Endothelial cell of hepatic sinusoid (primary cell): ENCODE measurements at regions not wholly inside any gene's neighbourhood (a gene's known extent, or its start where the extent isn't known, plus 50 kb on each side); places are given as distances from the start of the nearest gene placed in this dataset.
"Not testable (repeated sequence)": the region's sequence is repeated elsewhere in the genome, so short reads cannot be mapped to it uniquely, and the experiment has no call there.

Source experiments
- in situ Hi-C: cut with HindIII; loops from 2 replicates; pipeline ENCODE4 v1.10.0; 2017; ENCODE audit warnings: low sequenced_read_pairs

DNA sequence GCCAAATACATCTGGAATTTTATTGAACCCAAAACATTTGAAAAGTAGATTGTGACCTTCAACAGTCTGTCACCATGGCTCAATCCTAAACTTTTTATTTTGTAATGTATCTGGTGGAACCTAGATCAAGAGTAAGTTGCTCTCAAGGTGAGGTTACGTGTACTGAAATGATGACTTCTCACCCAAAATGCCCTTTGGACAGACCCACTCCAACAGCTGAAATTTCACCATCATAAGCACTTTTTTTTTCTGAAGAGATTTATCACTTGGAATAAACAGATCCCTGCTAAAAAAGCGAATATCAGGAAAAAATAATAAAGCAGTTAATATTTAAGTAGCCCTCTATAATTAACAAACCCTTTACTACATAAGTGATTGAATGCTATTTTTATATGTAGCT is 155.0 kb upstream of the FBXL7 start:
- in situ Hi-C loops = loop anchor here (5.0 kb wide), 1 partner anchor 88 kb away; no protein-coding TSS in a partner anchor

DNA sequence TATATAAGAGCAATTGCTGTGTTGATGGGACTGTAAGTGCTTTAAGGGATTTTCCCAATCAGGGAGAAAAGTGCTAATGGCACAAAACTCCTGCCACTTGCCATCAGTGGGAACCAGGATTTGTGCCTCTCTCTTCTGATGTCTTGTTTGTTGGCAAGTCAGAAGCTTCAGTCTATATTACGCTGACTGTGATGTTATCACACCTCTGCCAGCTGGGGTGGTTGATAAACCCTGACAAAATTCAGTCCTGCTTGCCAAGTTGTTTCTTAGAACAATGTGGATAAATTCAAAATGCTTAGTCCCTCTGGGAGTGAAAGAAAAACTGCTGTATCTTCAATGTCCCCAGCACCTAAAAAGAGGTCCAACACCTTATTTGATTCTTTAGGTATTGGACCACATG is 161.4 kb upstream of the FBXL7 start:
- in situ Hi-C loops = no loop called here

DNA sequence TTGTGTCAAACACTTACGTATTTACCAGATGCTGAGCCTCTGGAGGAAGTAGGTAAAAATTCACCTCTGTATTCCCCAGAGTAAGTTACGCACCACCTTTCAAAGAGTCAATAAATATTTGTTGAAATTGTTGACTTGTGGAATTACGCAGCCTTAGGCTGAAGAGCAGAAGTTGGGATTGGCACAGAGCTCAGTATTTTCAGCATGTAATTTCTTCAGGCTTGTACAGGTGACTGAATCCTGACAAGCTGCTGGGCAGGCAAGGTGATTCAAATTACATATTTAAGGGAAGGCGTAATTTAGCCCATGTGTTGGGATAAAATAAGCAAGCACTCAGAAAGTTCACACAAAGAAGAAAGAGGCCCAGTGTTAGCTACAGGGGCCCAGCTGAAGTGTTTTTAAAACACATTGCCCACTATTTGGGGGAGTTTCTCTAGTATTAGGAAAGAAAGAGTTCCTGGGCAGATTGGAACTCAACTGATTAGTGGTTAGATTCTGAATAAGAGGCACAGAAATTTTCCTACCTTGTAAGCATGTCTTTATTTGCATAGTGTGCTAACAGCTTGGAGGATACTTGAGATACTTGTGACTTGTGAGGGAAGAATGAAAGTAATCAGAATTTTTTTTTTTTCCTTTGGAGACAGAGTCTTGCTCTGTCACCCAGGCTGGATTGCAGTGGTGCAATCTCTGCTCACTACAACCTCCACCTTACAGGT is 165.3 kb upstream of the FBXL7 start:
- in situ Hi-C loops = no loop called here

DNA sequence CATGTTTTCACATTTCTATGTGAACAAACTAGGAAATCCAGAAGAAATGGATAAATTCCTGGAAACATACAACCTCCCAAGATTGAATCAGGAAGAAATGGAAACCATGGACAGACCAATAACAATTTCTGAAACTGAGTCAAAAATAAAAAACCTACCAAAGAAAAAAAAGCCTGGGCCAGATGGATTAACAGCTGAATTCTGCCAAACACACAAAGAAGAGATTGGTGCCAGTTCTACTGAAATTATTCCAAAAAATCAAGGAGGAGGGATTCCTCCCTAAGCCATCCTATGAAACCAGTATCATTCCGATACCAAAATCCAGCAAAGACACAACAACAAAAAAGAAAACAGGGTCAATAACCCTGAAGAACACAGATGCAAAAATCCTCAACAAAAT is 166.9 kb upstream of the FBXL7 start:
- in situ Hi-C loops = no loop called here

DNA sequence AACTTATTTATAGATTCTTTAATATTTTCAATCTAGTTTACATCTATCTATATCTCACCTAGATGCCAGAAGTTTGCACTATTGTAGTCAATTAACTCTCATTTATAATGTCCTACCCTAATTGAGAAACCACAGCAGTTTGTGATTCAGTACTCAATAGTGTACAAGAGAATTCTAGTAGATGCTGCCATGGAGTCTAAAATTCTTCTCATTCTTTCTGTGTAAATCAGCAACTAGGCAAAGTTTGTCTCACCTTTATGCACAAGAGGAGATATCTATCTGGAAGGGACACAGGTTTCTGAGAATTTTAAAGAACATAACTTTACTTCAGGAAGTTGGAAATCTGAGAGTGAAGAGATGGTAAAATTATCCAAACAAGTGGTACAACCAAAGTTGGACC is 173.0 kb upstream of the FBXL7 start:
- in situ Hi-C loops = no loop called here

DNA sequence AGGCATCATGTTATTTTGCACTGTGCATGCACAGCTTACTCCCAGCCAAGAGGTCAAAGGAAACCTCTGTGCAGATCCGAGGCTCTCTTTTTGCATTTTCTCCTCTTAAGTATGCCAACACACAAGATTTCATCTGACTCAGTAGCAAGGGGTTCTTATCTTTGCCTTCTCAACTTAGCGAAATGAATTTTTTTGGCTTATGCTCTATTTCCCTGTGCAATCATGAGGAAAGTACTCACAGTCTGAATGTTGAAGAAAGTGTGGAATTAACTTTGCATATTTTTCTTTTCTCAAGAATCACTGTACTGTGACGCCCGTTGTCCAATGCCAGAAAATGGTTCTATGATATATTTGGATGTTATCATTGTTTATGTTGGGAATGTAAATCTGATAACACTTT is 173.5 kb upstream of the FBXL7 start:
- in situ Hi-C loops = no loop called here

DNA sequence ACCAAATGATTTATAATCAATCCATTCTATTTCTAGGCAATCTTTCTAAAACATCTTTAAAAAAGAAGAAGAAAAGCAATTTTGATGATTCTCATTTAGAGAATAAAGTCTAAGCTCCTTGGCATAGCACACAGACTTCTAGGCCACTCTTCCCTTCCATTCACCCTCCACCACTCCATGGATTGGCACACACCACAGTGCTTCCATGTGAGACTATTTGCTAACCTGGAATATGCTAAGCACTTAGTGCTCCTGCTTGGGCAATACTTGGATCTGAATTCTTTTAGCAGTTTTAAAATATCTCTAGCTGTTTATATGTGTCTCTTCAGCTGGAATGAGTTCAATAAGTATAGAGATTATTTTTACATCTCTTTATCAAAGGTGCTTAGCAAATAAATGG is 177.6 kb upstream of the FBXL7 start:
- in situ Hi-C loops = no loop called here

DNA sequence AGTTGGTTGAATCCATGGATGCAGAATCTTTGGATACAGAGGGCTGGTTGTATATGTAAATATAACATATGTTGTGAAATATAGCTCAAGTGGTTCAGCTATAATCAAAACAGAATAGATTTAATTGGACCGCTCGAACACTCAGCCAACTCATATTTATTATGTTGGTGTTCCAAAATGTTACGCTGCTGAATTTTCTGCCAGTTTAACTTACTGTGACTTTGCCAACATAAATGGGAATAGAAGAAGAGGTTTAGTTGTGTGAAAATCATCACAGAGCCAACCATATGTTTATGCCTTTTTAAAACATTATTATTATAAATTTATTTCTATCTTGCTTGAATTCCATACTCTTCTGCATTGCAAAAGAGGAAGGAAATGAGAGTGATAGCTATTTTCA is 178.2 kb upstream of the FBXL7 start:
- in situ Hi-C loops = no loop called here

DNA sequence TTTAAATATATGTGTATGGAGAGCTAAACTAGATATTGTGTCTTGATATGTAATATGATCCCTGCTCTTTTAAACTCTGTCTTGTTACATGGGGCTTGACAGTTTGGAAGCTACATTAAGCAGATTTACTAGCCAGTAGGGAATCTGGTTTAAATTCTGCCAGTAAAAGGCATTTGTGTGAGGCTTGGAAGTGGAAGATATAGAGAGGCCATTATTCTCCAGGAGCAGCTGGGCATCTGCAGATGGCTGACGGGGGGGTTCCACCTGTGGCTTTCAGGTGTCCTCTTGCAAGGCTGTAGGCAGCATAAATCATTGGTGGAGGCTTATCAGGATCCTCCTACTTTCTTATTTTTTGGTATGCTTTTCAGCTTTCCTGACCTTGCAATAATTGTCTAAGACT is 179.1 kb upstream of the FBXL7 start:
- in situ Hi-C loops = no loop called here

DNA sequence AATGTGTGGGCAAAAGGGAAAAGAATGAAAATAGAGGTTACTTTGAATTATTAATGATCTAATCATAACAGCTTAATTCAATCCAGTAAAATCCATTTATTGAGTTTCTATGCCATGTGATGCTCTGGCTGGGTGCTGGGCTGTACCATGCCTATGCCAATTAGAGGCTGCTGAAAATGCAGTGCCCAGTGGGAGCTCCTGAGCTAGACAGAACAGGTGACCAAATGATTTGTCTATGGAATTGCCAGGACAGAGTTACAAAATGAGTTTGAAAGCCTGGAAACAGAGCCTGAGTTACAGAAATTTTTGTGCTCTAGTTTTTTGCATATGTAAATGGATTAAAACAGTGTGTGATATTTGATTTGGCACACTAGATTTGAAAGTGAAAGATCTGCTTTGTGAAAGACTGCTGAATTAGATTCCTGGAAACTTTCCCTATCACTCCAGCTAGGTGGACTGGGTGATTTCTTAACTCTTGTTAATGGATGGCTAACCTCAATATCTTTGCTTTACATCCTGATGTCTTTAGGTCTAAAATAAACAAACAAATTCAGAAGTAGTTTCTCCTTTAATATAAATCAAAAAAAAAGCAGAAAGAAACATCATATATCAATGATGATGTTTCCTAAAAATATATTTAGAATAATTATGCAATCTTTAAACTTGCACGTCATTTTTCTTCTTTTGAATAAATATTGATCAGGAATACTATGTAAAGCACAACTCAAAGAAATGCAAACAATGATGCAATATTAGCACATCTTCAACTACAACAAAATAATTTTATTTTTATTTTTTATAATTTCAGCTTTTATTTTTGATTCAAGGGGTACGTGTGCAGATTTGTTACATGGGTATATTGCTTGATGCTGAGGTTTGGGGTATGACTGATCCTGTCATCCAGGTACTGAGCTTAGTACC is 194.8 kb upstream of the FBXL7 start:
- in situ Hi-C loops = no loop called here

DNA sequence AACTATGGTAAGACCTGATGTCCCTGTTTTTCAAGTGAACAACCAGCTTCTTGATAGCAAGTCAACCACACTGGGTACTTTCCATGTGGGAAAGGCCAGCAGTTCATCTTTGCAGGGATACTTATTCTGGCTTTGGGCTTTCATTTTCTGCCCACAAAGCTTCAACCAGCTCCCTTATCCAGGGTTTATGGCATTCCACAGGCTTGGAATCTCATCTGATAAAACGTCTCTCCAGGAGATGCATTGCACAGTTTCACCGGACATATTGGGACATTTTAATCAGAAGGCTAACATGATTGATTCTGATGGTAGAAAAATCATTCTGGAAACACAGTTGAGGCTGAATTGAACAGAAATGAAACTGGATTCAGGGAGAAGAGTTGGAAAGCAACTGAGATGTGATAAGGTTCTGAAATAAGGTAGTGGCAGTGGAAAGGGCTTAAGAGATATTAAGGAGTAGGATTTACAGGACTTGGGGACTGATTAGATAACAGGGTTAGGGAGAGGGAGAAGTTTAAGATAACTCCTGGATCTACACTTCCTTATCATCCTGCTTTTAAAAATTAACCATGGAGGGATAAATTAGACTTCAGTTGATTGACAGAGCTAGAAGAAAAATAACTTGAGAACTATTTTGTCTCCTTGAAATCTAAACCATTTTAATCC is 195.8 kb upstream of the FBXL7 start:
- in situ Hi-C loops = no loop called here

DNA sequence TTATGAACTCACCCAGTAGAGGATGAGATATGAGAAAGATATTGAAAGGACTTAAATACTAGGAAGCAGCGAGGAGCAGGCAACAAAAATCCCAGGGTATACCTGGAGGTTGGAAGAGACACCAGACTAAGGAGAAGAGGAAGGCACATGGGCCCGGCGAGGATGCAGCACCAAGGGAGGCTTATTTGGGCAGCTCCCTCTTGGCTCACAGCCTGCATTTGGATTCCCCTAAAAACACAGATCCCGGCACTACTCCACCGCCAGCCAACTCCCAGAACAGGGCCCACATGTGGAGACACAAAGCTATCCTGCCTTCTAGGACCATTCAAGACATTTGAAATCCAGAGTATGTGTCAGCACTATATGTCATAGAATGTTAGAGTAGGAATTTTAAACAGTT is 199.8 kb upstream of the FBXL7 start:
- in situ Hi-C loops = no loop called here

DNA sequence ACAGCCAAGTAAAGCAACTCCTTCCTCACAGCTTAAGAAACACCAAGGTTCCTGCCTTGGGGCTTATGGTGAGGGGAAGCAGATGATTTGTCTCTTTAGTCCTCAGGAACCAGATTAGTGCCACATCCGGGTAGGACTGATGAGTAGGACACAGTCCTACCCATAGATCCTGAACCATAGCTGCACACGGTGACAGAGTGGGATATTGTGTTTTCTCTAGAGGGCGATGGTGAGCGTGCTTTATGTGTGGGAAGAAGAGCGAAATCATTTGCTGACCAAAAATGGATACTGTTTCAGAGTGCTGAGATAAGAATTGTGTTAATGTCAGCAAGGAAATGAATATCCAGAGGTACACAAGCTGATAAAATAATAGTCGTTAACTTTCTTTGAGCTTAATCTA is 209.0 kb upstream of the FBXL7 start:
- in situ Hi-C loops = no loop called here

DNA sequence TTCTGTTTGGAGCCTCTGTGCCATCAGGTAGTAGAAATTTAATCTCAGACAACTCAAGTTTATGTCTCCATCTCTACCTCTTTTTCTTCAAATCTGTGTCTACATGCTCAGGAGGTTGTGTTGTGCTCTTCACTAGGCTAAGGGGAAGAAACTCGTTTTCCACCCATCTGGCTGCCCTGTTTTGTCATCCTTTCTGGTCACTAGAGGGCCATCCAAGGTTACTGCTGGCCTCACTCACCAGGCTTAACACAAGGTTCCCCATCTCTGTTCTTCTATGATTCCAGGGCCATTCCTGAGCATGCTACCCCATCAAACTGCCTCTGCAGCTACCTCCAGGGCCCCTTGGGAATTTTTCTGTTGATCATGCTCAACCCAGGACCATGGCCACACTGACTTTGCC is 213.3 kb upstream of the FBXL7 start:
- in situ Hi-C loops = no loop called here

DNA sequence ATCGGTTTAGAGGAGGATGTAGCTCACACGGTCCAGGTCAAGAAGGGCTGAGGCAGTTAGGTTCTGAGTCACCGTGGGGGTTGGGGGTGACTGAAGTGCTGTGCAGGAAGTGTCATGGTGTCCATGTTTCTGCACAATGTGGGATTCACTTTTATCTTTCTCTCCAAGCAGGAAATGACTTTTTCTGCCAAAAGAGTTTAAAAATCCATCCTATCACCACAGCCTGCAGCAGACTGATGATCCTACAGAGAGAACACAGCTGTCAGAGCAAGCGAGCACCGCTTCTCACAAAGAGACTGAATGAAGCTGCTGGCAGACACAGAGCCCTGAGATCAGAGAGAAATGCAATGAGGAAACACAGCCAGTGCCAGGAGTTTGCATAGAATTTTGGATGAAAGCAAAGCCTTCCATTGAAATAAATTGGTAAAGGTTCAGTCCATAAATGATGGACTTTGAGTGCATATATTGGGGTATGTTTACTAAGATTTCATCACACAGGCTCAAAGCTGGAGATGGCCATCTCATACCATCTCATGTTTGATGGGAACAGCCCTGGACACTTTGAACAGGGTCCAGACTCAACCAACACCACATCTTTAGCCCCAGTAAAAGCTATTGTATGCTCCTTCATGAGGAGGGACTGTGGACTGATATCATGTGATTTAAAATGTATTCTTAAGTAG is 213.9 kb upstream of the FBXL7 start:
- in situ Hi-C loops = no loop called here

DNA sequence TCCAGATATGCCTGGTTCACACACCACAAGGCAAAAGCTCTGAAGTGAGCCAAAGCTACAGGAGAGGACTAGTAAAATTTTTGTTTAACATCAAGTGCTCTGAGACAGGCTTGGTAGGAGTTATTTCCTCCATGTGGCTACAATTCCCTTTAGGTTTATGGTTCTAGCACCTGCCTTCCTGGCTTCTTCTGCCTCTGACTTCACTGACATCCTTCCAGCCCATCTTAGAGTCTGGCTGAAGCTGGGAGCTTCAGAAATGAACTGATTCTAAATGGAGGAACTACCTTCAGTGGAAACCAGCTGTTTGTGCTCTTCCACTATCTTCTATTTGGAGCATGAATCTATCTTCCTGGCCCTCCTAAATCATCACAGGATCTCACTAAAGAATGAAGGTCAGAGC is 215.3 kb upstream of the FBXL7 start:
- in situ Hi-C loops = no loop called here

DNA sequence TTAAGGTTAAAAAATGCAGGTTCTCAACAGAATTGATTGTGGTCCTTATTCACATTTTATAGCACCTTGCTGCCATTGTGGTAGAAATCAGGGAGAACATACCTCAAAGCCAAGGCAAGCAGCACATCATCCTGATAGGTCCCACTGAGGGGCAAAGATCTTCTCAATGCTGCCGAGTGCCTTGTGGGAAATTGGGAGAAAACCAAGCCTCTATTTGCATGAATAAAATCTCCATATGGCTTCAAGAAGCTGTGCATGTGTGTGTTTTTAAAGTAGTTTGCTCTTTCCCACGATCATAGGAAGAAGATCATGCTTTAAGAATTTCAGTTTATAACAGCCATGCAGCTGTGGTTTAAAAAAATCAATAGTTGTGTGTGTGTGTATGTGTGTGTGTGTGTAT is 216.9 kb upstream of the FBXL7 start:
- in situ Hi-C loops = no loop called here

DNA sequence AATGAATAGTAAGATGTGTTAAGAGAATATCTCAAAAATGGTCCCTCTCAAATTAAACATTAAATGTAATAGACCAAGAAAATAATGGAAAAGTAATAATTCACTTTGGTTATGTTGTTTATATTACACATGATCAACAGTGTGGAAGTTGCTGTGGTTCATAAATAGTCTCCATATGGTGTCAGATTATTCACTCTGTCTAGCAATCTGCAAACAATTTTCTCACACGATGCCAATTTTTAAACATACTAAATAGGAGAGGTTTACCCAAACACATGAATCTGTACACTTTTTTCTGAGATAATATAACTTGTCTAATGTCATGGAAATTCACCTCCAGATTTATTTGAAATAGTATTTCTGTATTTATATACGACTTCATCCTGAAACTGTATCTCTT is 217.4 kb upstream of the FBXL7 start:
- in situ Hi-C loops = no loop called here

DNA sequence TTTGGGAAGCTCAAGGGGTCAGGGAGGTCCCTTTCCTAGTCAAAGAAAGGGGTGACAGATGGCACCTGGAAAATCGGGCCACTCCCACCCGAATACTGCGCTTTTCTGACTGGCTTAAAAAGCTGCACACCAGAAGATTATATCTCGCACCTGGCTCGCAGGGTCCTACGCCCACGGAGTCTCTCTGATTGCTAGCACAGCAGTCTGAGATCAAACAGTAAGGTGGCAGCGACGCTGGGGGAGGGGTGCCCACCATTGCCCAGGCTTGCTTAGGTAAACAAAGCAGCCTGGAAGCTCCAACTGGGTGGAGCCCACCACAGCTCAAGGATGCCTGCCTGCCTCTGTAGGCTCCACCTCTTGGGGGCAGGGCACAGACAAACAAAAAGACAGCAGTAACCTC is 228.4 kb upstream of the FBXL7 start:
- in situ Hi-C loops = not testable (repeated sequence)

DNA sequence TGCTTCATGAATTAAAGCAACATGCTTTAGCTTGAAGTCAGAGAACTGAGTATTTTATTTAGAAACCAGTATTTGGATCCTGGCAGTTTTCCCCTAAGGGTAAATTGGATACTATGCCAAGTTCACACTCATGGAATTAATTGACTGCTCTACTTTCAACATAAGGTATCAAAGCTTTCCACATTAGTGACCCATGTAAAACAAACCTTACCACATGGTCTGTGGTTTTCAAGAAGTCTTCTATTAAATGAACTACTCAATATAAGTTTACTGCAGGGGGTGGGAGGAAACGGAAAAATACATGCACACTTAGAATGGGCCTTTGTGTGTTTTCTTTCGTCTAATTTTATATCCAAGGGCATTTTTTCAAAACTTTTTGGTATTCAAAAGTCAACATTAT is 232.0 kb upstream of the FBXL7 start:
- in situ Hi-C loops = loop anchor here (5.0 kb wide), 1 partner anchor 66 kb away; no protein-coding TSS in a partner anchor

DNA sequence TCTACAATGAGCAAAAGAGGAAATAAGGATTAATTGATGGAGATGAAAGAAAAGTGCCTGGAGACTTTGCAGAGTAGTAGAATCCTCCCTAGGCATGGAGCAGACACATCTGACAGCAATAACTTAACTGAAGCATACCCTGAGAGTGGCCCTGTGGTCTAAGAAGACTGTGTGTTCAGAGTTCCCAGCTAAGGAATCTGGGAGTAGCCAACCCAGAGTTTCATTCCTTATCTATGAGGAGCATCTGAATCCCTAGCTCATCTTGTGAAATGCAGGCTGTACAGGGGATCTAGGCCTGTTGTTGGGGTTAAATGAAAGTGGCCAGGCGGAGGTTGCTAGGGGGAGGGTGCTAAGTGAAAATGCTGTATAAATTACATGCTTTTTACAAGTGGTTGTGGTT is 233.1 kb upstream of the FBXL7 start:
- in situ Hi-C loops = loop anchor here (5.0 kb wide), 1 partner anchor 65 kb away; no protein-coding TSS in a partner anchor
